ENCODE measurements at regions not wholly inside any gene's neighbourhood (a gene's known extent, or its start where the extent isn't known, plus 50 kb on each side); places are given as distances from the start of the nearest gene placed in this dataset.

DNA sequence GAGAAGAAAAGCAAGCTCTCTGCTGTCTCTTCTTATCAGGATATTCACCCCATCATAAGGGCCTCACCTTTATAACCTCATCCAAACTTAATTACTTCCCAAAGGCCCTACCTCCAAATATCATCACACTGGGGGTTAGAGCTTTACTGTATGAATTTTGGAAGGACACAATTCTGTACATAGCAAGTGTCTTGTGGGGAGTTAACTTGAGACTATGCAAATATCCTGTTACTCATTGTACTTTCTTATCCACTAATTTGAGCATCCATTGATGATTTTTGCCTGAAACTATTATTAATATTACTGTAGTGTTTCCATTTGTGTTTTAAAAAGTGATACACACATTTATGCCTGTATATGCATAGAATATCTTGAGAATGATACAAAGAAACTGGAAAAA is 129.1 kb upstream of the IVNS1ABP start:
- no peak for TF ChIP-seq BHLHE40 (IDR thresholded peaks at IDR 0.05; ENCODE audit: low read depth, low read length)
- TF ChIP-seq FOS (IDR thresholded peaks at IDR 0.05; ENCODE audit: low read depth, low read length): no peak
- TF ChIP-seq, protein P1, sequence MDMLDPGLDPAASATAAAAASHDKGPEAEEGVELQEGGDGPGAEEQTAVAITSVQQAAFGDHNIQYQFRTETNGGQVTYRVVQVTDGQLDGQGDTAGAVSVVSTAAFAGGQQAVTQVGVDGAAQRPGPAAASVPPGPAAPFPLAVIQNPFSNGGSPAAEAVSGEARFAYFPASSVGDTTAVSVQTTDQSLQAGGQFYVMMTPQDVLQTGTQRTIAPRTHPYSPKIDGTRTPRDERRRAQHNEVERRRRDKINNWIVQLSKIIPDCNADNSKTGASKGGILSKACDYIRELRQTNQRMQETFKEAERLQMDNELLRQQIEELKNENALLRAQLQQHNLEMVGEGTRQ (IDR thresholded peaks at IDR 0.05; ENCODE audit: low read depth, low read length): no peak
- TF ChIP-seq MAFK (IDR thresholded peaks at IDR 0.05; ENCODE audit: low read depth, low read length): no peak
- TF ChIP-seq POLR2A (IDR thresholded peaks at IDR 0.05; ENCODE audit: low read depth, low read length): no peak
- Histone ChIP-seq H2AK9ac (replicated peaks; ENCODE audit: low read depth, low read length, poor library complexity) (no peak overlapping the region), H4K8ac (ENCODE audit: low read depth in 2 of 2, low read length in 2 of 2) (no peak overlapping the region), H3K9ac (ENCODE audit: low read depth, low read length) (no peak overlapping the region), H4K20me1 (ENCODE audit: insufficient read depth, low read length) (no peaks in the 10 kb centered on the region), H3K79me1 (ENCODE audit: low read depth in 1 of 2, low read length in 2 of 2) (no peaks in the 10 kb centered on the region), H3K36me3 (ENCODE audit: control insufficient read depth, insufficient read depth, low read length) (no peaks in the 10 kb centered on the region), H4K91ac (ENCODE audit: insufficient read depth, low read depth, low read length) (no peak overlapping the region), H3K4ac (ENCODE audit: low read depth, low read length) (no peak overlapping the region), H3K4me3 (ENCODE audit: insufficient read depth, low read depth, low read length) (no peak overlapping the region), H2AFZ (replicated peaks; ENCODE audit: low read length, poor library complexity) (no peak overlapping the region), H2AK5ac (ENCODE audit: low read depth, low read length) (no peak overlapping the region), H2BK15ac (ENCODE audit: low read depth, low read length) (no peak overlapping the region), H3K27me3 (ENCODE audit: control insufficient read depth, insufficient read depth, low read length) (no peaks in the 10 kb centered on the region), H2BK20ac (ENCODE audit: low read depth, low read length) (no peak overlapping the region), H3K27ac (ENCODE audit: insufficient read depth, low read length) (no peak overlapping the region), H2BK120ac (ENCODE audit: low read depth, low read length) (no peak overlapping the region), H3K18ac (ENCODE audit: low read depth, low read length) (no peak overlapping the region), H4K5ac (ENCODE audit: low read depth, low read length) (no peak overlapping the region), H3K14ac (replicated peaks; ENCODE audit: low read depth, low read length) (no peak overlapping the region), H3K4me2 (ENCODE audit: low read depth, low read length) (no peak overlapping the region), H2BK5ac (ENCODE audit: low read depth, low read length, poor library complexity, severe bottlenecking) (no peak overlapping the region), H3K23ac (ENCODE audit: low read depth, low read length) (no peak overlapping the region), H3K9me1 (ENCODE audit: insufficient read depth, low read length) (no peaks in the 10 kb centered on the region), H3K4me1 (ENCODE audit: control insufficient read depth, insufficient read depth, low read length) (peaks cover 4% of the 10 kb centered on the region), H3K9me3 (ENCODE audit: control insufficient read depth, insufficient read depth, low read length) (no peaks in the 10 kb centered on the region; the same call in 1 of the 2 replicates), H3K56ac (ENCODE audit: extremely low read depth, insufficient read depth, low read length) (no peak overlapping the region)
- intact Hi-C loops (cut with micrococcal nuclease): no loop called here
- ChIA-PET POLR2A (ENCODE audit: unreplicated experiment) (no interaction called here), CTCF (no interaction called here)
- in situ Hi-C loops (cut with MboI; ENCODE audit: low sequenced_read_pairs): no loop called here
- DNase-seq (no peak), ATAC-seq (ENCODE audit: low read depth) (no peak)
- no TSS peak for BruUV-seq (replicated peaks)
- dilution Hi-C loops (cut with HindIII; ENCODE audit: low sequenced_read_pairs, unreplicated experiment): no loop called here

Data from IMR-90 (cell line).